GM03348 (cell line): ENCODE measurements at regions not wholly inside any gene's neighbourhood (a gene's known extent, or its start where the extent isn't known, plus 50 kb on each side); places are given as distances from the start of the nearest gene placed in this dataset.
"Not testable (repeated sequence)": the region's sequence is repeated elsewhere in the genome, so short reads cannot be mapped to it uniquely, and the experiment has no call there.

ENCODE experiments used
- DNase-seq: peaks from one replicate; pipeline ENCODE4 v3.0.0; 2012; ENCODE audit warnings: low spot score

DNA sequence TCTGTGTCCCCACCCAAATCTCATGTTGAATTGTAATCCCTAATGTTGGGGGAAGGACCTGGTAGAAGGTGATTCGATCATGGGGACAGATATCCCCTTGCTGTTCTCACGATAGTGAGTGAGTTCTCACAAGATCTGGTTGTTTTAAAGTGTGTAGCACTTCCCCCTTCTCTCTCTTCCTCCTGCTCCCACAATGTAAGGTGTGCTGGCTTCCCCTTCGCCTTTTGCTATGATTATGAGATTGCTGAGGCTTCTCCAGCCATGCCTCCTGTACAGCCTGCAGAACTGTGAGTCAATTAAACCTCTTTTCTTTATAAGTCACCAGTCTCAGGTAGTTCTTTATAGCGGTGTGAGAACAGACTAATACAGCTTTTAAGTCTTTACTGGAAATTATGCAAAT, 193.3 kb upstream of the RBBP8 start:
- DNase-seq = no peak

DNA sequence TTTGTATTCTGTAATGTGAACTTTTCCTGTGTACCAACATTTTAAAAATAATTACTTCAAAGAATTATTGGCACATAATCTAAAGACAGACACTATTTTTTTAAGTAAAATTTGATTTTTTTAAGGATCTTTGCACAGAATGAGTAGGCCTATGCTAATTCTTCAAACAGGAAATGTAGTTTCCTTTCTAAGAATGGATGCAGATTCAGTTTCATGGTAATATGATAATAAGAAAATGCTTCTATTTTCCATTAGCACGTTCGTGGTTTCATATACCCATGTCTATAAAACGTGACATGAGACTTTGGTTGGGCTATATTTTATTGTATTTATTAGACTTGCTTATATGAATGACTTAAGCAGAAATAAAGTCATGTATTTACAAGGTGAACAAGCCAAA, 191.8 kb upstream of the RBBP8 start:
- no peak for DNase-seq

DNA sequence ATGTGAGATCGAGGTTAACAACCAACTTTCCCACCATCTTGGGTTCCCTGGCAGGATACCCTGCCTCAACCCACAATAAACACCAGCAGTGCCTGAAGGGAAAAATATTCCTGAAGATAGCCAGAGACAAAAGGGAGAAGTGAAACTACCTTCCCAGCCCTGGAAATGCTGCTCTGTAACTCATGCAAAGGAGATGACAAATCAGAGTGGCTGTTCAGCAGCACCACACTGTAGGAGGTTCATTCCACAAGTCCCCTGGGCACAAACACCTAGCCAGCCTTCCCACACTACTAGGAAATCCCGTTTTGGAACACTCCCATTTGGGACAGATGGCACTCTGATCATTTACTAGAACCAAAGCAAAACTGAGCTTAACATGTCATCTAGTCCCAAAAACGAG, 190.7 kb upstream of the RBBP8 start:
- no peak for DNase-seq

DNA sequence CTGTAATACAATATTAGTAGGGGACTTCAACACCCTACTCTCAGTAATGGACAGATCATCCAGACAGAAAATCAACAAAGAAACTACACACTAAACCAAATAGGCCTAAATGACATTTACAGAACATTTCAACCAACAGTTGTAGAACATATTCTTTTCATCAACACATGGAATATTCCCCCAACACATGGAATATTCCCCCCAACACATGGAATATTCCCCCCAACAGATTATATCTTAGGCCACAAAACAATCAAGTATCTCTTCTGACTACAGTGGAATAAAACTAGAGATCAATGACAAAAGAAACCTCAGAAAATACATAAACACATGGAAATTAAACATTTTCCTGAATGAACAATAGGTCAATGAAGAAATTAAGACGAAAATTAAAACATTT, 187.2 kb upstream of the RBBP8 start:
- DNase-seq = no peak

DNA sequence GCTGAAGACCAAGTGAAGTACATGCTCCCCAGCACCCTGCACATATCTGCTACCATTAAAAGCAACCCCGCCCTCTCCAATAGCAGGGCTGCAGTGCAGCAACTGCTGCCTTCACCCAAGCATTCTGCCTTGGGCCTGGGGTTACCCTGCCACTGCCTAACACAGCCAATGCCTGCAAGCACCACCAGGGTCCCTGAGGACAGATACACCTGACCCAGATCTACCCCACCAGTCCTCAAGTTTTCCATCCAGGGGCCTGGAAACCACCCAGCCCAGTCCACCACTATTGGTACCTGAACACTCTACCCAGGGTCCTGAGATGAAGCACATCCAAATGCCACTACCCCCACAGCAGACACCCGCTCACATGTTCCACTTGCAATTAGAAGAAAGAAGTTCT, 181.1 kb upstream of the RBBP8 start:
- DNase-seq = no peak

DNA sequence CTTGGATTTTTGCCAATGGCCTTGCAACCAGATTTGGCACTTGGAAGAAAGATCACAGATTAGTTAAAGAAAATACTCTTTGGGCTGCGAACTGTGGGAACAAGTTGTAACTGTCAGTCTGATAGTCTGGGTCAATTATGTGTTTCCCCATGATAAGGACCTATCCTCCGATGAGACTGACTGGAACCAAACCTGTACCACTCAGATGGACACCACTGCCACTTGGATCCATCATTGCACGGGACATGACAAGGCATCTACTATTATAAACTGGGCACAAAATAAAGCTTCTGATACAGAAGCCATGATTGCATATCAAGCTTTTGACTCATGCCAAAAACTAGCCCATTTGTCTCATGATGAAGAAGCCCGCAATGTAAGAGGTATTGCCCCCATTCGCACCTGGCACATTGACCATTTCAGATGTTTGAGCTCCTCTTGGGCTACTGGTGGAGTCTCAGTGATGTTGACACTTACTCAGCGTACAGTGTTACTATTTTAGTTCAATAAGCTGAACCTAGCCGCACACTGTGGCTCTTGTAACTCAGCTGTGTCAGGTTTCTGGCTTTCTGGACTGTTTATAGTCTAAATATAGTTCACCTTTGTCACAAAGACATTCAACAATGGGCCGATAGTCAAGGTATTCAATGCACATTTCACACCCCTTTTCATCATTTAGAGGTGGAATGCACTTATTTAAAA, 179.8 kb upstream of the RBBP8 start:
- DNase-seq = no peak

DNA sequence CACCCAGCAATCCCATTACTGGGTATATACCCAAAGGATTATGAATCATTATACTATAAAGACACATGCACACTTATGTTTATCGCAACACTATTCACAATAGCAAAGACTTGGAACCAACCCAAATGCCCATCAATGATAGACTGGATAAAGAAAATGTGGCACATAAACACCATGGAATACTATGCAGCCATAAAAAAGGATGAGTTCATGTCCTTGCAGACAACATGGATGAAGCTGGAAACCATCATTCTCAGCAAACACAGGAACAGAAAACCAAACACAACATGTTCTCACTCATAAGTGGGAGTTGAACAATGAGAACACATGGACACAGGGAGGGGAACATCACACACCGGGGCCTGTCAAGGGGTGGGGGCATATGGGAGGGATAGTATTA, 169.1 kb upstream of the RBBP8 start:
- DNase-seq = not testable (repeated sequence)

DNA sequence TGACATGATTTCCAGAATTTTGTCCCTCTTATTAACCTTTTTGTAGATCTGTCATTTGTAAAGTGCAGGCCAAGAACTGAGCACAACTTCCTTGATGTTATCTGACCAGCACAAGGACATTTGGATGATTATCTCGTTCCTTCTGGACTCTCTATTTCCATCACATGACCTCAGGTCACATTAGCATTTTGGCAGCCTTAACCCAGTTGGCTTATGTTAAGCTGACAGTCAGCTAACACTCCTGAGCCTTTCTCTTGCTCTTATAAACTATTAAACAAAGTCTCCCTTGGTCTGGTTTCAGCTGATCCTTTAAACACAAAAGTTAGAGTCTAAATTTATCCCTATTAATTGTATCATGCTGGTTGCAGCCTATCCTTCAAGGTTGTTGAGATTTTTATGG, 167.2 kb upstream of the RBBP8 start:
- no peak for DNase-seq

DNA sequence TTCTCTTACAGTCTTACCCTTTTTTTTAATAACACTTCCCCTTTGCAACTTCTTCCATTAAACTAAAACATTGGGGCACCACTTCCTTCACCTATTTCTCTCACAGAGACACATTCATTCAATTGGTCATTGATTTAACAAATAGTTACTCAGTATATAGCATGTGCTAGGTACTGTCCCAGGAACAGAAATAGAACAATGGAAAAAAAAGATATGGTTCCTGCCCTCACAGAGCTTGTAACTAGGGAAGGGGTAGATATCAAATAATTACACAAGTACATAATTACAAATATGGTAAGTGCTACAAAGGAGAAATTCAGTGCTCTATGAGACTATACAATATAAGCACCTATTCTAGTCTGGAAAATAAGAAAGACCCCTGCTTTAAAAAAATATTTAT, 165.5 kb upstream of the RBBP8 start:
- no peak for DNase-seq

DNA sequence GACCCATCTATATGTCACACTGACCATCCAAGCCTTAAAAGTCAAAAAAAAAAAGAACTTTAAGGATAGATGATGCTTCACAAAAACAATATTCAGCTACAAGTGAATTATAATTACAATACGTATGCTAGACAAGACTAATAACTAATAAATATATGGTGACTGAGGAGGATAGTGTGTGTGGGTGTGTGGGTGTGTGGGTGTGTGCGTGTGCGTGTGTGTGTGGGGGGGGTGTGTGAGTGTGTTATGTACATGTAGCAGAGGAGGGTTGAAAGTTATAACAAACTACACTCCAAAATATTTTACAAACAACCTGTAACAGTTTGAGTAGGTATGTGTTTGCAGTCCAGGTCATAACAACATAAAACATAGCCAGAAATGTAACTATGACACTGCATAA, 159.2 kb upstream of the RBBP8 start:
- no peak for DNase-seq

DNA sequence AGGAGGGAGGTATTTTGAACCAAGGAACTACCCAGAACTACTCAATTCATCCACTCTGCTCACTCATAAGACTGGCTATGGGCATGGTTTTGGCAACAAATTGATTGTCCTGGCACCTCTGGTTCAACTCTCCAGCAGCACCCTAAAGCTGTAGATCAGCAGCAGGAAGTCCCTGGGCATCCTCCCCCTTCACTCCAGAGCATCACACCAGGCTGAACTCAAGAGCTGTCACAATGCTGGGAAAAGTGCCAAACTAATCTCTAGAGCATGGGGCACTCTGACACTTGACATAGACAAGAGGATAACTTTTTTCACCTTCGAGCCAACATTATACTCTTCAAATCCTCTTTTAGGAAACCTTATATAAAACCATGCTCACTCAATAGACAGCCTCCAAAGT, 154.1 kb upstream of the RBBP8 start:
- DNase-seq = no peak

DNA sequence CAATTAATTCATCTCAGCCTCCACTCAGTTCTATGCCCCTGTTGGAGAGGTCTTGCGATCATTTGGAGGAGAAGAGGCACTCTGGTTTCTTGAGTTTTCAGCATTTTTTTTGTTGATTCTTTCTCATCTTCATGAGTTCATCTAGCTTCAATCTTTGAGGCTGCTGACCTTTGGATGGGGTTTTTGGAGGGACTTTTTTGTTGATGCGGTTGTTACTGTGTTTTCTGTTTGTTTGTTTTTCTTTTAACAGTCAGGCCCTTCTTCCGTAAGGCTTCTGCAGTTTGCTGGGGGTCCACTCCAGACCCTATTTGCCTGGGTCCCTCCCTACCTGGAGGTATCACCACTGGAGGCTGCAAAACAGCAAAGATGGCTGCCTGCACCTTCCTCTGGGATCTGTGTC, 149.9 kb upstream of the RBBP8 start:
- DNase-seq = no peak

DNA sequence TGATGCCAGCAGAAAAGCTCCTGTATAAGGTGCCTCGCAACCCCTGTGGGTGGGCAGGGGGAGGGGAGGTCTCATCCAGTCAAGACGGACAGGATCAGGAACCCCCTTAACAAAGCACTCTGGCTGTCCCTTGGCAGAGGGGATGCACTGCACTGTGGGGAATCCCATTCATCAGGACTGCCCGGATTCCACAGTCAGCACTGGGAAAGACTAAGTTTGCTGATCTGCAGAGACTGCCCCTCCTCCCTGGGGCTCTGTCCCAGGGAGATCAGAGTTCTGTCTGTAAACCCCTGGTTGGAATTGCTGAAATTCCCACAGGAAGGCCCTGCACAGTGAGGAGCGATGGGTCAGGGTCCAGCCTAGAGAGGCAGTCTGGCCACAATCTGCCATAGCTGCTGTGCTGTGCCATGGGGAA, 149.5 kb upstream of the RBBP8 start:
- no peak for DNase-seq

DNA sequence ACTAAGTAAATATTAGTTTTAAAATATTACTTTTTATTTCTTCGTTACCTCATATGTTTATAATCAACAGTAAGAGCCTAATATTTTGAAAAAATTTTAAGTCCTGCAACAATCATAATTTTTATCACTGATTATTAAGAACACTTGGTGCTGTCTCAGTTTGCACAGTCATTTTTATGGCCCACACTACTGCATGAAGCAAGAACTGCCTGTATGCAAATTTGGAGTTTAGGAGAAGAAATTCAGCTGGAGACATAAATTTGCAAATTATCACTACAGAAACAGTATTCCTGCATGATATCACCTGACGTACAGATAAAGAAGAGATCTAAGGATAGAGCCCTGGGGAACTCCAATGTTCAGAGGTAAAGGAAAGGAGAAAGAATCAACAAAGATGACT, 144.1 kb upstream of the RBBP8 start:
- no peak for DNase-seq

DNA sequence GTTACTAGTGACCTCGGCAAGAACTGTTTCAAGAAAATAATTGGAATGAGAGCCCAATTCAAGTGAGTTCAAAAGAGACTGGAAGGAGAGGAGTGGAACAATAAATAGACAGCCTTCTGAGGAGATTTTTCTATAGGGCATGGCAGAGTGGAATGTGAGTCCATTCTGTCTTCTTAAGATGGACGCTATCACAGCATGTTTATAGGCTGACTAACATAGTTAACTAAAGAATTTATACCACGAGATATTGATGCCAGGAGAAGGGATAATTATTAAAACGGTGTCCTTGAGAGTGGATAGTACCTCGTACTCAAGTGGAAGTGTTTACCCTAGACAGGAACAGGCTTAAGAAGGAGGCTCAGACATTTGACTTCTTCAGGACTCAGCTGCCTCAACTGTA, 143.5 kb upstream of the RBBP8 start:
- DNase-seq = no peak

DNA sequence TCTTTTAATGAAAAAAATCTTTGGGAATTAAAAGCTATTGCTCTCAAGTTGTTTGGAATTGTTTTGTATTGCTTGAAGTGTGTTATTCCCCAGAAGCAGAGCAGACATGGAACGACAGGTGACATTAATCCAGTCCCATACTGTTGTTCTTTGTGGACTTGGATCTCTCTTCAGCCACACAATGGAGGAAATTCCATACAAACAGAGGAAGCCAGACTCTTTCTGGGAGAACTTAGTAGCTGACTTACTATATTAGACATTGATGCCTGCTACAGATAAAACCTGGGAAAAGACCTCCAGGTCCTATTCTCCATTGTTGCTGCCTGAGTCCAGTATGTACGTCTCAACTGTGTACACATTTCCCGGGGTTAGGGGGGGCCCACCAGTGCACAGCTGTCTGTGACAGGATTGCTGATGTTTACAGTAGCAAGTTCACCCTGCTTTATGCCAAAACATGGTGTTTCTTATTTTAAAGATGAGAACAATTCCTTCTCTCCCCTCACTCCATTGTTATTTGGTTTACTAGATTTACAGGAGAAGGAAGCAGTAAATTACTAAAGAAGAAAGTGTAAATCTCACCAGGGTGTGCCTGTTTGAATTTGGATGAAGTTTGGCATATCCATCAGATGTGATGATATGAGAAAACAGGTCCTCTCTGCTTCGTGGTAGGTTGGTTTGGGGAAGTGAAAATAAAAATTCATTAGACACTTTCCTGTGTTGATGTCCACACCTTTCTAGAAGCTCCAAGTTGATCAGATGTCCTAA, 142.4 kb upstream of the RBBP8 start:
- no peak for DNase-seq

DNA sequence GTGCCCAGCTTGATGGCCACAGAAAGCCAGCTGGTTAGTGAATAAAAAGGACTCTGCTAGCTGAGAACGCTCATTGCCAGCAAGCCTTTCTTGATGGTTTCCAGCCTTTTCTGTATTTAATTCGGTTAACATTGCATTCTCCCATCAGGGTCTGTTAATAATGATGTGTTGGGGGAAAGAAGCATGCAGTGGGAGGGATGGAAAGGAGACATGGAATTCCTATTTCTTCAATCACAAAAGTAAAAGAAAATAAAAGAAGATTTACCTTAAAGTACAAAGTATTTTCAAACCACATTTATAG, 141.9 kb upstream of the RBBP8 start:
- DNase-seq = no peak

DNA sequence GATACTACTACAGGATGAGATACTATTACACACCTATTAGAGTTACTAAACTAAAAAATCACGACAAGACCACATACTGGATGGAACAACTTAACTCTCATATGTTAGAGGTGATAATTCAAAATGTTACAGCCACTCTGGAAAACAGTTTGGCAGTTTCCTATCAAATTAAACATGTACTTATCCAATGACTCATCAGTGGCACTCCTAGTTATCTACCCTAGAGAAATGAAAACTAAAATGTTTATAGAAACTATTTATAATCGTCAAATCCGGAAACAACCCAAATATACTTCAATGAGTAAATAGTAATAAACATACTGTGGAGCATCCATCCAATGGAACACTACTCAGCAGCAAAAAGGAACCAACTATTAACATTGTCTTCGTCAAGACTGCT, 137.0 kb upstream of the RBBP8 start:
- no peak for DNase-seq

DNA sequence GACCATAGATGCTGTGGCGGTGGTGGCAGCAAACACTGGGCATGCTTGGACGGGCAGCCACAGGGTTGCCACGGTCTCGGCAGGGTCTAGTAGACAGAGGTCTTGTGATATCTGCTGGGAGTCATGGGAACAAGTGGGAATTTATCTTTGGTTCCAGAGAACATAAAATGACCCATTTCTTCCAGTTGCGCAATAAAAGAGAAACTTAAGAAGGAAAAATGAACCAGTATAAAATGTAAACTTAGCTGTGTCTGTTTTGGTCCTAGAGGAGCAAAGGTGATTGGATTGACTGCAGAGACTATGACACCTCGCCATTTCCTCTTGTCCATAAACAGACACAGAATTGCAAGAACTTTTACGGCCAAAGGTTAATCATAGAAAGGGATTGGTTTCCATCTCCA, 132.6 kb upstream of the RBBP8 start:
- DNase-seq = no peak

DNA sequence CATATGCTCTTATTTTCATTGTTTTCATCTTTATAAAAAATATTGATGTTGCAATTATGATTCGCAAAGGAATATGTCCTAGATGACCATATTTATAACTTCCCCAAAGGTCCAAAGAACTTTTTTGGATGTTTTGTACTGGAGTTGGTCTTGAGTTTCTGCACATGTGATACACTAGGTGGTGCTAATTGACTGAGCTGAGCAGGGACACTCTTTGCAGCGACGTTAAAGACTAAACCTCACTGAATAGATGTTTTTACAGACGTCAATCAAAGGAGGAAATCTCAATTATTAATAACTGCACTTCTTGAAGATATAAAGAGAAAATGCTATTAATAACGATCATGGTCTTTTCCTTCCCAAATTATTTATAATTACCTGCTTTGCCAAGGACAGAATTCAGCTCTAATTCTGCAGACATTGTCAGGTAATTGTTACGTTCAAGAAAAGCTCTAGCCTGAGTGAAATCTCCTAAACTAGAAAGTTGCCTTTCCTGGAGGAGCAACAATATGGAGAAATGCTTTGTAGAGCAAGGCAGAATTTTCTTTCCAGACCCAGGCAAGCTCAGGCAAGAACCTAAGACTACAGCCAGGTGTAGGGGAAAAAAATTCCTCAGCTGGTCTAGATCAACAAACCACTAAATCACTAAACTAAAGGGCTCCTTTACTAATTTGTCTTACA, 119.3 kb upstream of the RBBP8 start:
- DNase-seq = peak; percentile 57

DNA sequence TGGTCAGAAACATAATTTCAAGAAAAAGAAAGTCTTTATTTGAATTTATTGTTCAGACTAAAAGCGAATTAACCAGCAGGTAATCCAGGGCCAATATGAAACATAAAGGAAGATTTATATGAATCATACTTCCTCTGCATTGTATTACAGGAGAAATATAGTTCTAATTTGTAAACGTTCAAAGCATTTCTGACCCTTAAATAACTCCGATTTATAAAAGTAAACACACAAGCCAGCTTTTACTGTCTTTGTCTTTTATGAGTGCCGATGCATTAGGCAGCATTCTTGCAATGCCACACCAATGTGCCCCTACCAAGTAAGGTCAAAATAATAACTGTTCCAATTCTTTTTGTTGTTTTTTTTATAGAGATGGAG, 118.8 kb upstream of the RBBP8 start:
- no peak for DNase-seq

DNA sequence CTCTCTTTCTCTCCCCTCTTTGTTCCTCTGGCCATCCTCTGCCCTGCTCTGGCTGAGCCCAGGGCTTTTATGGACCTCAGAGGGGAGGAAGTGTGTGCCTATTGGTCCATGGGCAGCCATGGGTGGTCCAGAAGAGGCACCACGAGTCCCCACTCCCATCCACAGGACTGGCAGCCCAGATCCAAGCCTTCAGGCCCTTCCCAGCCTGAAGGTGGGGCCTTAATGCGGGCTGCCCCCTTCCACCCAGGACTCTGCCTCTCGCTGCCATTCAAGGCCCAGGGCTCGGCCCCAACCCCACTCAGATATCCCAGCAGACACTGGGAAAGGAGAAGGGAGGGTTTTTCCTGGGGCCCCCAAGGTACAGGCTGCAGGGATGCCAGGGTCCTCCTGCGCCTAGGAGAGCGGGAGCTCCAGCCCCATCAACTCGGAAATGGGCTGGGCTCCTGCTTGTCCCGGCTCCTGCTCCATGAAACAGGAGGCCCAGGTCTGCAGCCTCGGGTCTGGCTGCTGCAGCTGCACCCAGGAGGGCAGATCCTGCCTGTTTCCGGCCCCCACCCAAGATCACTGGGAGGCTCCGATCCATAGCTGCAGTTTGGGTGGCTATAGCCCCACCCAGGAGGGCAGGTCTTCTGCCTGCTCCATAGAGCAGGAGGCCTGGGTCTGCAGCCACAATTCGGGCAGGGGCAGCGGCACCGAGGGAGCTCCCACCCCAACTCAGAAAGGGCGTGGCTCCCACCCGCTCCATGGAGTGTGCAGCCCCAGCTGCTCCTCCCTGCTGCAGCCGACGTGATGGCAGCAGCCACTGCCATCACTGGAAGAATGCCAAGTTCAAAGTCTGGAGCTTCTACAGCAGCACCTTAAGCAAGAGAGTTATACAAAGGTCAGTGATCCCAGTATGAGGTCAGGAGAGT, 116.6 kb upstream of the RBBP8 start:
- no peak for DNase-seq

DNA sequence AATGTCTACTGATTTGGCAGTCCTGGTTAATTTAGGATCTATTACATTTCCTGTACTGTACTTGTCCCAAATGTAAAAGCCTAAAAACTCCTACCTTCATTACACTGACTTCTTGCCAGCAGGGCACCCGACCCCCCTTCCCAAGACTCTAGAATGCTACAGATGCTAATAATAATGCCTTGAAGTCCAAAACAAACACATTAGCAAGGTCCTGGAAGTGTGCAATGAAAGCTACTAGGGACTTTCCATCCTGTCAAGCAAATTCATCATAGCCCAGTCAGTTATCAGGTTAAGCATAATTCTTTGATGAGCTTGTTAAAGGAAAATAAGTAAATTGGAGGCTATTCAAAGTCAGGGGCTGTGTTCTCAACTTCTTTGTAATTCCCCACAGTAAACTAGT, 115.3 kb upstream of the RBBP8 start:
- DNase-seq = no peak
